ENCODE measurements at regions not wholly inside any gene's neighbourhood (a gene's known extent, or its start where the extent isn't known, plus 50 kb on each side); places are given as distances from the start of the nearest gene placed in this dataset.
"Not testable (repeated sequence)": the region's sequence is repeated elsewhere in the genome, so short reads cannot be mapped to it uniquely, and the experiment has no call there.

- not testable (repeated sequence) for H3K4me1 ChIP-seq (ENCODE audit: control insufficient read depth in 2 of 2, insufficient read depth in 2 of 2, low read length in 2 of 2); H3K27me3 ChIP-seq (ENCODE audit: control insufficient read depth in 2 of 2, insufficient read depth in 1 of 2, low read length in 1 of 2); DNase-seq (ENCODE audit: low read depth in 6 of 9, low spot score in 9 of 9); H3K9me3 ChIP-seq (ENCODE audit: control insufficient read depth in 2 of 2, insufficient read depth in 1 of 2, low read length in 1 of 2); H3K36me3 ChIP-seq (ENCODE audit: control insufficient read depth in 2 of 2, insufficient read depth in 2 of 2, low read length in 1 of 2)
- Histone ChIP-seq H3K4me3 (ENCODE audit: low read length in 2 of 2) (peak overlapping the region in 1 of 2 donors; percentile 30), H3K27ac (ENCODE audit: low read depth in 1 of 2, low read length in 1 of 2) (peak overlapping the region in 1 of 2 donors; percentile 31)
- 1% methylated on average over 47 of the region's 89 CpGs for WGBS
These were observed 56.7 kb upstream of the GOLGA8R start for GRCh38 chr15:30470601-30471365.

GRCh38 chr15:30471366-30471749 is 57.3 kb upstream of the GOLGA8R start:
- no CpG with 5 or more reads among the region's 34 CpGs for WGBS
- not testable (repeated sequence) for DNase-seq (ENCODE audit: low read depth in 6 of 9, low spot score in 9 of 9); H3K4me1 ChIP-seq (ENCODE audit: control insufficient read depth in 2 of 2, insufficient read depth in 2 of 2, low read length in 2 of 2); H3K27ac ChIP-seq (ENCODE audit: low read depth in 1 of 2, low read length in 1 of 2); H3K36me3 ChIP-seq (ENCODE audit: control insufficient read depth in 2 of 2, insufficient read depth in 2 of 2, low read length in 1 of 2); H3K27me3 ChIP-seq (ENCODE audit: control insufficient read depth in 2 of 2, insufficient read depth in 1 of 2, low read length in 1 of 2); H3K9me3 ChIP-seq (ENCODE audit: control insufficient read depth in 2 of 2, insufficient read depth in 1 of 2, low read length in 1 of 2)
- H3K4me3 ChIP-seq (ENCODE audit: low read length in 2 of 2), result peak overlapping the region in 1 of 2 donors; percentile 30

GRCh38 chr15:30471817-30472551 is 57.9 kb upstream of the GOLGA8R start:
- WGBS, result no CpG with 5 or more reads among the region's 10 CpGs
- not testable (repeated sequence) for DNase-seq (ENCODE audit: low read depth in 6 of 9, low spot score in 9 of 9); H3K27me3 ChIP-seq (ENCODE audit: control insufficient read depth in 2 of 2, insufficient read depth in 1 of 2, low read length in 1 of 2); H3K9me3 ChIP-seq (ENCODE audit: control insufficient read depth in 2 of 2, insufficient read depth in 1 of 2, low read length in 1 of 2); H3K27ac ChIP-seq (ENCODE audit: low read depth in 1 of 2, low read length in 1 of 2); H3K36me3 ChIP-seq (ENCODE audit: control insufficient read depth in 2 of 2, insufficient read depth in 2 of 2, low read length in 1 of 2); H3K4me3 ChIP-seq (ENCODE audit: low read length in 2 of 2); H3K4me1 ChIP-seq (ENCODE audit: control insufficient read depth in 2 of 2, insufficient read depth in 2 of 2, low read length in 2 of 2)

- WGBS, result 97% methylated on average over 9 of the region's 9 CpGs
- not testable (repeated sequence) for H3K9me3 ChIP-seq (ENCODE audit: control insufficient read depth in 2 of 2, insufficient read depth in 1 of 2, low read length in 1 of 2); H3K27me3 ChIP-seq (ENCODE audit: control insufficient read depth in 2 of 2, insufficient read depth in 1 of 2, low read length in 1 of 2); H3K27ac ChIP-seq (ENCODE audit: low read depth in 1 of 2, low read length in 1 of 2); DNase-seq (ENCODE audit: low read depth in 6 of 9, low spot score in 9 of 9); H3K36me3 ChIP-seq (ENCODE audit: control insufficient read depth in 2 of 2, insufficient read depth in 2 of 2, low read length in 1 of 2); H3K4me1 ChIP-seq (ENCODE audit: control insufficient read depth in 2 of 2, insufficient read depth in 2 of 2, low read length in 2 of 2); H3K4me3 ChIP-seq (ENCODE audit: low read length in 2 of 2)
These were observed 67.0 kb upstream of the GOLGA8Q start for GRCh38 chr15:30484887-30485286.

- H3K27me3 ChIP-seq (ENCODE audit: control insufficient read depth in 2 of 2, insufficient read depth in 1 of 2, low read length in 1 of 2); H3K9me3 ChIP-seq (ENCODE audit: control insufficient read depth in 2 of 2, insufficient read depth in 1 of 2, low read length in 1 of 2); H3K36me3 ChIP-seq (ENCODE audit: control insufficient read depth in 2 of 2, insufficient read depth in 2 of 2, low read length in 1 of 2); H3K27ac ChIP-seq (ENCODE audit: low read depth in 1 of 2, low read length in 1 of 2); H3K4me3 ChIP-seq (ENCODE audit: low read length in 2 of 2); H3K4me1 ChIP-seq (ENCODE audit: control insufficient read depth in 2 of 2, insufficient read depth in 2 of 2, low read length in 2 of 2); DNase-seq (ENCODE audit: low read depth in 6 of 9, low spot score in 9 of 9): not testable (repeated sequence)
- WGBS, result 98% methylated on average over 17 of the region's 17 CpGs
These were observed 62.6 kb upstream of the GOLGA8Q start for GRCh38 chr15:30489237-30489636.

- WGBS, result 56% methylated on average over 1 of the region's 1 CpG
- not testable (repeated sequence) for H3K27me3 ChIP-seq (ENCODE audit: control insufficient read depth in 2 of 2, insufficient read depth in 1 of 2, low read length in 1 of 2); DNase-seq (ENCODE audit: low read depth in 6 of 9, low spot score in 9 of 9)
These were observed 61.5 kb upstream of the GOLGA8Q start for GRCh38 chr15:30490334-30490733.

GRCh38 chr15:30493947-30494346 is 57.9 kb upstream of the GOLGA8Q start:
- not testable (repeated sequence) for H3K27ac ChIP-seq (ENCODE audit: low read depth in 1 of 2, low read length in 1 of 2); H3K36me3 ChIP-seq (ENCODE audit: control insufficient read depth in 2 of 2, insufficient read depth in 2 of 2, low read length in 1 of 2); H3K4me1 ChIP-seq (ENCODE audit: control insufficient read depth in 2 of 2, insufficient read depth in 2 of 2, low read length in 2 of 2); H3K4me3 ChIP-seq (ENCODE audit: low read length in 2 of 2); H3K27me3 ChIP-seq (ENCODE audit: control insufficient read depth in 2 of 2, insufficient read depth in 1 of 2, low read length in 1 of 2); H3K9me3 ChIP-seq (ENCODE audit: control insufficient read depth in 2 of 2, insufficient read depth in 1 of 2, low read length in 1 of 2); DNase-seq (ENCODE audit: low read depth in 6 of 9, low spot score in 9 of 9)
- WGBS, result no CpG with 5 or more reads among the region's 1 CpG

More at GRCh38 chr15:30490334-30490733, 61.5 kb upstream of the GOLGA8Q start:
- not testable (repeated sequence) for H3K4me3 ChIP-seq (ENCODE audit: low read length in 2 of 2); H3K36me3 ChIP-seq (ENCODE audit: control insufficient read depth in 2 of 2, insufficient read depth in 2 of 2, low read length in 1 of 2); H3K27ac ChIP-seq (ENCODE audit: low read depth in 1 of 2, low read length in 1 of 2); H3K9me3 ChIP-seq (ENCODE audit: control insufficient read depth in 2 of 2, insufficient read depth in 1 of 2, low read length in 1 of 2); H3K4me1 ChIP-seq (ENCODE audit: control insufficient read depth in 2 of 2, insufficient read depth in 2 of 2, low read length in 2 of 2)

GRCh38 chr15:30497275-30497674 is 54.6 kb upstream of the GOLGA8Q start:
- not testable (repeated sequence) for H3K9me3 ChIP-seq (ENCODE audit: control insufficient read depth in 2 of 2, insufficient read depth in 1 of 2, low read length in 1 of 2); DNase-seq (ENCODE audit: low read depth in 6 of 9, low spot score in 9 of 9)

GRCh38 chr15:30499233-30499632 is 52.6 kb upstream of the GOLGA8Q start:
- H3K27ac ChIP-seq (ENCODE audit: low read depth in 1 of 2, low read length in 1 of 2); H3K4me3 ChIP-seq (ENCODE audit: low read length in 2 of 2); H3K4me1 ChIP-seq (ENCODE audit: control insufficient read depth in 2 of 2, insufficient read depth in 2 of 2, low read length in 2 of 2); DNase-seq (ENCODE audit: low read depth in 6 of 9, low spot score in 9 of 9); H3K27me3 ChIP-seq (ENCODE audit: control insufficient read depth in 2 of 2, insufficient read depth in 1 of 2, low read length in 1 of 2); H3K36me3 ChIP-seq (ENCODE audit: control insufficient read depth in 2 of 2, insufficient read depth in 2 of 2, low read length in 1 of 2); H3K9me3 ChIP-seq (ENCODE audit: control insufficient read depth in 2 of 2, insufficient read depth in 1 of 2, low read length in 1 of 2): not testable (repeated sequence)
- WGBS, result no CpG with 5 or more reads among the region's 7 CpGs

More at GRCh38 chr15:30497275-30497674, 54.6 kb upstream of the GOLGA8Q start:
- not testable (repeated sequence) for H3K36me3 ChIP-seq (ENCODE audit: control insufficient read depth in 2 of 2, insufficient read depth in 2 of 2, low read length in 1 of 2); H3K4me1 ChIP-seq (ENCODE audit: control insufficient read depth in 2 of 2, insufficient read depth in 2 of 2, low read length in 2 of 2); H3K4me3 ChIP-seq (ENCODE audit: low read length in 2 of 2); H3K27ac ChIP-seq (ENCODE audit: low read depth in 1 of 2, low read length in 1 of 2); H3K27me3 ChIP-seq (ENCODE audit: control insufficient read depth in 2 of 2, insufficient read depth in 1 of 2, low read length in 1 of 2)

All from thymus (tissue), 11 donors.